Tibial nerve (tissue), 3 donors: ENCODE measurements at regions not wholly inside any gene's neighbourhood (a gene's known extent, or its start where the extent isn't known, plus 50 kb on each side); places are given as distances from the start of the nearest gene placed in this dataset.
"Not testable (repeated sequence)": the region's sequence is repeated elsewhere in the genome, so short reads cannot be mapped to it uniquely, and the experiment has no call there.

ENCODE experiments used
- POLR2A ChIP-seq, 2 donors: fragments of 450-650 bp; IDR thresholded peaks; one replicate each; pipeline ENCODE4 v1.6.1; 2017; ENCODE audit warnings: antibody characterized with exemption in 2 of 2, mild to moderate bottlenecking in 2 of 2, moderate library complexity in 2 of 2
- TF ChIP-seq, protein P1 (sequence below), 5 experiments: fragments of 200-600 bp in 3 of 5; fragments of 450-650 bp in 2 of 5; sonication (generic) in 3 of 5; IDR thresholded peaks; one replicate each; pipeline ENCODE4 v1.5.1; 2016 to 2019; ENCODE audit warnings: antibody characterized with exemption in 5 of 5, mild to moderate bottlenecking in 3 of 5, moderate library complexity in 2 of 5

DNA sequence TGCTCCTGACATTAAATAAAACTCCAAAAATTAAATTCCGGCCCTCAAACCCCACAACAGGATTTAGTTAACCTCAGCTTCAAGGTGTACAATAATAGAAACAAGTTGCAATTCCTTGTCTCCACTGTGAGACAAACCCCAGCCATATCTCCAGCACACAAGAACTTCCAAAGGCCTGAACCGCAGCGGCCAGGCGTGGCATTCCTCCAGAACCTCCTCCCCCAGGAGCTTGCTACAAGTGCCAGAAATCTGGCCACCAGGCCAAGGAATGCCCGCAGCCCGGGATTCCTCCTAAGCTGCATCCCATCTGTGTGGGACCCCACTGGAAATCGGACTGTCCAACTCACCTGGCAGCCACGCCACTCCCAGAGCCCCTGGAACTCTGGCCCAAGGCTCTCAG lies 105.0 kb upstream of the UST start:
- TF ChIP-seq, protein P1, sequence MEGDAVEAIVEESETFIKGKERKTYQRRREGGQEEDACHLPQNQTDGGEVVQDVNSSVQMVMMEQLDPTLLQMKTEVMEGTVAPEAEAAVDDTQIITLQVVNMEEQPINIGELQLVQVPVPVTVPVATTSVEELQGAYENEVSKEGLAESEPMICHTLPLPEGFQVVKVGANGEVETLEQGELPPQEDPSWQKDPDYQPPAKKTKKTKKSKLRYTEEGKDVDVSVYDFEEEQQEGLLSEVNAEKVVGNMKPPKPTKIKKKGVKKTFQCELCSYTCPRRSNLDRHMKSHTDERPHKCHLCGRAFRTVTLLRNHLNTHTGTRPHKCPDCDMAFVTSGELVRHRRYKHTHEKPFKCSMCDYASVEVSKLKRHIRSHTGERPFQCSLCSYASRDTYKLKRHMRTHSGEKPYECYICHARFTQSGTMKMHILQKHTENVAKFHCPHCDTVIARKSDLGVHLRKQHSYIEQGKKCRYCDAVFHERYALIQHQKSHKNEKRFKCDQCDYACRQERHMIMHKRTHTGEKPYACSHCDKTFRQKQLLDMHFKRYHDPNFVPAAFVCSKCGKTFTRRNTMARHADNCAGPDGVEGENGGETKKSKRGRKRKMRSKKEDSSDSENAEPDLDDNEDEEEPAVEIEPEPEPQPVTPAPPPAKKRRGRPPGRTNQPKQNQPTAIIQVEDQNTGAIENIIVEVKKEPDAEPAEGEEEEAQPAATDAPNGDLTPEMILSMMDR (IDR thresholded peaks at IDR 0.05), result not testable (repeated sequence)
- not testable (repeated sequence) for TF ChIP-seq POLR2A (IDR thresholded peaks at IDR 0.05)
